ENCODE measurements at regions not wholly inside any gene's neighbourhood (a gene's known extent, or its start where the extent isn't known, plus 50 kb on each side); places are given as distances from the start of the nearest gene placed in this dataset.

DNA sequence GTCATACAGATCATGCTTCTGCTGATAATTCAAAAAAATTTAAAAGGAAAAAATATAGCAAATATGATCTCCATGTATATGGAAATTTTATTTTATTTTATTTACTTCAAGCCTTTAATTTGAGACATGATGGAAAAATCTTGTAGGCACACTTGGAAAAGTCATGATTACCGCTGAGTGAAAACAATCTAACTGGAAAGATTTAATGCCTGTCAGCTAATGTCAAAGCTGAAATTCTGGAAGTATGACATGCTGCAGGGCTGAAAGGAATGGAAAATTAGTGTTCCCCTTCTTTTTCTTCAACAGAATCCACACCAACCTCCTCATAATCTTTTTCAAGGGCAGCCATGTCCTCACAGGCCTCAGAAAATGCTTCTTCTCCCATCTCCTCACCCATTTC, 58.2 kb downstream of the RPRM start:
- TF ChIP-seq, protein P1, sequence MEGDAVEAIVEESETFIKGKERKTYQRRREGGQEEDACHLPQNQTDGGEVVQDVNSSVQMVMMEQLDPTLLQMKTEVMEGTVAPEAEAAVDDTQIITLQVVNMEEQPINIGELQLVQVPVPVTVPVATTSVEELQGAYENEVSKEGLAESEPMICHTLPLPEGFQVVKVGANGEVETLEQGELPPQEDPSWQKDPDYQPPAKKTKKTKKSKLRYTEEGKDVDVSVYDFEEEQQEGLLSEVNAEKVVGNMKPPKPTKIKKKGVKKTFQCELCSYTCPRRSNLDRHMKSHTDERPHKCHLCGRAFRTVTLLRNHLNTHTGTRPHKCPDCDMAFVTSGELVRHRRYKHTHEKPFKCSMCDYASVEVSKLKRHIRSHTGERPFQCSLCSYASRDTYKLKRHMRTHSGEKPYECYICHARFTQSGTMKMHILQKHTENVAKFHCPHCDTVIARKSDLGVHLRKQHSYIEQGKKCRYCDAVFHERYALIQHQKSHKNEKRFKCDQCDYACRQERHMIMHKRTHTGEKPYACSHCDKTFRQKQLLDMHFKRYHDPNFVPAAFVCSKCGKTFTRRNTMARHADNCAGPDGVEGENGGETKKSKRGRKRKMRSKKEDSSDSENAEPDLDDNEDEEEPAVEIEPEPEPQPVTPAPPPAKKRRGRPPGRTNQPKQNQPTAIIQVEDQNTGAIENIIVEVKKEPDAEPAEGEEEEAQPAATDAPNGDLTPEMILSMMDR (IDR thresholded peaks at IDR 0.05): no peak
- no peak overlapping the region for H3K4me3 ChIP-seq (ENCODE audit: low read depth, low read length)
- no peaks in the 10 kb centered on the region for H3K4me1 ChIP-seq
- H3K9ac ChIP-seq: no peak overlapping the region
- H3K36me3 ChIP-seq (ENCODE audit: control insufficient read depth, insufficient read depth, low read length): no peaks in the 10 kb centered on the region
- no peak overlapping the region for H2AFZ ChIP-seq
- H3K27ac ChIP-seq: no peak overlapping the region
- H3K27me3 ChIP-seq (ENCODE audit: control insufficient read depth, insufficient read depth, low read length): no peaks in the 10 kb centered on the region
- no peaks in the 10 kb centered on the region for H3K79me2 ChIP-seq
- H3K4me2 ChIP-seq (ENCODE audit: low read length): no peak overlapping the region
- H3K9me3 ChIP-seq (ENCODE audit: control insufficient read depth, low read length): no peaks in the 10 kb centered on the region

DNA sequence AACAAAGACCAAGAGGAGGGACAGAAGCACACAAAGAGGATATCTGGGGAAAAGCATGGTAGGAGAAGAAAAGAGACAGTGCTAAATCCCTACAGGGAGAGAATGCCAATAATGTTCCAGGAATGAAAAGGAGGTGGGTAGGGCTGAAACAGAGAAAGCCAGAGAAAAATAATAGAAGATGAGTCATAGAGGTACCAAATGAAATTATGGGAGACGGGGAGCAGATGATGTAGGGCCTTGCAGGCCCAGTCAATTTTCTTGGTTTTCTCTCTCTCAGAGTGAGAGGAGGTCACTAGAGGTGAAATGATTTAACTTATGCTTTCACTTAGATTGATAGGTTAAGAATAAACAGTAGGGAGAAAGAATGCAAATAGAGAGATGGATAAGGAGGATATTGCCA, 61.5 kb downstream of the RPRM start:
- no peak overlapping the region for H3K9ac ChIP-seq
- no peak overlapping the region for H3K27ac ChIP-seq
- TF ChIP-seq, protein P1 (IDR thresholded peaks at IDR 0.05): no peak
- no peaks in the 10 kb centered on the region for H3K79me2 ChIP-seq
- H3K4me2 ChIP-seq (ENCODE audit: low read length): no peak overlapping the region
- no peaks in the 10 kb centered on the region for H3K27me3 ChIP-seq (ENCODE audit: control insufficient read depth, insufficient read depth, low read length)
- H3K9me3 ChIP-seq (ENCODE audit: control insufficient read depth, low read length): no peaks in the 10 kb centered on the region
- H3K36me3 ChIP-seq (ENCODE audit: control insufficient read depth, insufficient read depth, low read length): no peaks in the 10 kb centered on the region
- H2AFZ ChIP-seq: no peak overlapping the region
- no peaks in the 10 kb centered on the region for H3K4me1 ChIP-seq
- H3K4me3 ChIP-seq (ENCODE audit: low read depth, low read length): no peak overlapping the region

DNA sequence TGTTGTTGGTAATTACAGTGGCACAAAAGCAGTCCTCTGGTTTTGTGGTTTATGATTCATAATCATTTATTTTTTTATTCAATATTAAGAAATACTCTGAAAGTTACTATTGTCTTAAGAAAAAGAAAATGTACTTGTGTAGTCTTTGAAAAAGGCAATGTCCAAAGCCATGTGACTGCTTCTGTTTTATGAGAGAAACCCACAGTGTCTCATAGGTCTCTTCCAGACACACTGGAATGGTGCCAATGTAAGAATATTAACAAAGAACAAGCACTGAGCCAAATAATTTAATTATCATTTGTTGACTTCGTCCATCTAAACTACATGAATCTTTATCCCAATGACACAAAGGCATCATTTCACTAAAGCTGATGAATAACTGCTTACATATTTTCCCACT, 62.5 kb downstream of the RPRM start:
- Histone ChIP-seq H2AFZ (no peak overlapping the region), H3K79me2 (no peaks in the 10 kb centered on the region), H3K9me3 (ENCODE audit: control insufficient read depth, low read length) (no peaks in the 10 kb centered on the region), H3K9ac (no peak overlapping the region), H3K27me3 (ENCODE audit: control insufficient read depth, insufficient read depth, low read length) (no peaks in the 10 kb centered on the region), H3K36me3 (ENCODE audit: control insufficient read depth, insufficient read depth, low read length) (no peaks in the 10 kb centered on the region), H3K27ac (no peak overlapping the region), H3K4me2 (ENCODE audit: low read length) (no peak overlapping the region), H3K4me3 (ENCODE audit: low read depth, low read length) (no peak overlapping the region), H3K4me1 (no peaks in the 10 kb centered on the region)
- TF ChIP-seq, protein P1 (IDR thresholded peaks at IDR 0.05): no peak

DNA sequence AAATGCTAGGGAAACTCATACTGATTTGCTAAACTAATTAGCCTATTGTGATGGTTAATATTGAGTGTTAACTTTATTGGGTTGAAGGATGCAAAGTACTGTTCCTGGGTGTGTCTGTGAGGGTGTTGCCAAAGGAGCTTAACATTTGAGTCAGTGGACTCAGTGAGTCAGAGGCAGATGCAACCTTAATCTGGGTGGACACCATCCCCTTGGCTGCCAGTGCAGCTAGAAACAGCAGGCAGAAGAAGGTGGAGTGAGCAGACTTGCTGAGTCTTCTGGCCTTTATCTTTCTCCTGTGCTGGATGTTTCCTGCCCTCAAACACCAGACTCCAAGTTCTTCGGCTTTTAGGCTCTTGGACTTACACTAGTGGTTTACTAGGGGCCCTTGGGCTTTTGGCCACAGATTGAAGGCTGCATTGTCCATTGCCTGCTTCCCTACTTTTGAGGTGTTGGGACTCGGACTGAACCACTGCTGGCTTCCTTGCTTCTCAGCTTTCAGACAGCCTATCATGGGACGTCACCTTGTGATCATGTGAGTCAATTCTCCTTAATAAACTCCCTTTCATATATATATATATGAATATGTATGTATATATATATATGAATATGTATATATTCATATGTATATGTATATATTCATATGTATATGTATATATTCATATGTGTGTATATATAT, 69.7 kb downstream of the RPRM start:
- no peak overlapping the region for H3K27ac ChIP-seq
- no peaks in the 10 kb centered on the region for H3K36me3 ChIP-seq (ENCODE audit: control insufficient read depth, insufficient read depth, low read length)
- no peak overlapping the region for H3K4me2 ChIP-seq (ENCODE audit: low read length)
- no peaks in the 10 kb centered on the region for H3K27me3 ChIP-seq (ENCODE audit: control insufficient read depth, insufficient read depth, low read length)
- TF ChIP-seq, protein P1 (IDR thresholded peaks at IDR 0.05): no peak
- H3K9ac ChIP-seq: no peak overlapping the region
- H3K4me1 ChIP-seq: no peaks in the 10 kb centered on the region
- H3K79me2 ChIP-seq: no peaks in the 10 kb centered on the region
- H3K4me3 ChIP-seq (ENCODE audit: low read depth, low read length): no peak overlapping the region
- no peak overlapping the region for H2AFZ ChIP-seq
- no peaks in the 10 kb centered on the region for H3K9me3 ChIP-seq (ENCODE audit: control insufficient read depth, low read length)

DNA sequence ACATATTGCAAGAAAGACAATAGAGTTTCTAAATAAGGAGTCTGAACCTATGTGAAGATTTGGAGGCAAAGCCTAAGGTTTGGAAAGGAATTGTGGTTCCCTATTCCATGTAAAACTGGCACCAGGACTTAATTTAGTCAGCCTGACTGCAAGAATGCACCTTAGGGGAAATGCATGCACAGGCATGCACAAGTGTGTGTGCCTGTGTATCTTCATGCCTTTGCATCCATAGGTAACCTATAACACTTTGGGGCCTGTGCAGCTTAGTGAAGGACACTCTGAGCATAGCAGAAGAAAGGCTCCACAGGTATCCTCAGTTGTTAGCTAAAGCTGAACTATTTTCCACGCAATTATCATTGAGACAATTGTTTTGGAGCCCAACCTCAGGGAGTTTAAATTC, 73.4 kb downstream of the RPRM start:
- Histone ChIP-seq H3K27ac (no peak overlapping the region), H3K9ac (no peak overlapping the region), H3K4me3 (ENCODE audit: low read depth, low read length) (no peak overlapping the region), H2AFZ (no peak overlapping the region), H3K79me2 (no peaks in the 10 kb centered on the region), H3K27me3 (ENCODE audit: control insufficient read depth, insufficient read depth, low read length) (no peaks in the 10 kb centered on the region), H3K36me3 (ENCODE audit: control insufficient read depth, insufficient read depth, low read length) (no peaks in the 10 kb centered on the region), H3K4me2 (ENCODE audit: low read length) (no peak overlapping the region), H3K4me1 (no peaks in the 10 kb centered on the region), H3K9me3 (ENCODE audit: control insufficient read depth, low read length) (no peaks in the 10 kb centered on the region)
- TF ChIP-seq, protein P1 (IDR thresholded peaks at IDR 0.05): no peak

Measured in parathyroid adenoma (tissue), 2 donors.